ENCODE measurements at regions not wholly inside any gene's neighbourhood (a gene's known extent, or its start where the extent isn't known, plus 50 kb on each side); places are given as distances from the start of the nearest gene placed in this dataset.
A peak's percentile ranks its signal among the peaks of the same experiment; 100 is the strongest.

DNA sequence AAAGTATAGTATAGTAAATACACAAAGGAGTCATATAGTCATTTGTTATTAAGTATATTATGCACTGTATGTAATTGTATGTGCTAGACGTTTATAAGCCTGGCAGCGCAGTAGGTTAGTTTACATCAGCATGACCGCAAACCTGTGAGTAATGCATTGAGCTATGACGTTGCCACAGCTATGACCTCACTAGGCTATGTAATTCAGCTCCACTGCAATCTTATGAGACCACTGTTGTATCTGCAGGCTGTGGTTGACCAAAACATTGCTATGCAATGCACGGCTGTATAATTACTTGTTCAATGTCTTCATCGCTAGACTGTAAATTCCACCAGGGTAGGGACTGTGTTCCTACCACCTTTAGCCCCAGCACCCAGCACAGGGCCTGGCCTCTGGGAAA is 53.2 kb upstream of the VASH1 start:
- no peak for DNase-seq
- no peak for TF ChIP-seq GATA1 (IDR thresholded peaks at IDR 0.05; ENCODE audit: low read depth, low read length)
- no peak for TF ChIP-seq POLR2A (IDR thresholded peaks at IDR 0.05; ENCODE audit: low read length)

DNA sequence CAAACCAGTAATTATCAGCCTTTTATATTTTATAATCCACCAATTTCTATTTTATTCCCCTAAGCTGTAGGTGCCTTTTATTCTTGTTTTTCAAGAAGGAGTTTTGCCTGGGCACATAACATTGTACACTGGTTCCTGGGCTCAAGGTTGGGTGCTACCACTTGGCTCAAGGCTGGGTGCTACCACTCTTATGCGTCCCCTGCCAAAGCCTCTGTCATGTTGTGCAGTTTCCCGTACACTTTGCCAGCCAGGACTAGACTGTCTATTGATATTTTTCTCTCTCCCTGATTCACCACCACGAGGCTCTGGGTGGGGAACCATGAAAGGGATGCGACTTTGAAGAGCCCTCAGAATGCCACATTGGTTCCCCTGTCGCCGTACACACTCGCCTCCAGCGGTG is 52.5 kb upstream of the VASH1 start:
- TF ChIP-seq POLR2A (IDR thresholded peaks at IDR 0.05; ENCODE audit: low read length) (no peak), GATA1 (IDR thresholded peaks at IDR 0.05; ENCODE audit: low read depth, low read length) (no peak)
- DNase-seq, result no peak

DNA sequence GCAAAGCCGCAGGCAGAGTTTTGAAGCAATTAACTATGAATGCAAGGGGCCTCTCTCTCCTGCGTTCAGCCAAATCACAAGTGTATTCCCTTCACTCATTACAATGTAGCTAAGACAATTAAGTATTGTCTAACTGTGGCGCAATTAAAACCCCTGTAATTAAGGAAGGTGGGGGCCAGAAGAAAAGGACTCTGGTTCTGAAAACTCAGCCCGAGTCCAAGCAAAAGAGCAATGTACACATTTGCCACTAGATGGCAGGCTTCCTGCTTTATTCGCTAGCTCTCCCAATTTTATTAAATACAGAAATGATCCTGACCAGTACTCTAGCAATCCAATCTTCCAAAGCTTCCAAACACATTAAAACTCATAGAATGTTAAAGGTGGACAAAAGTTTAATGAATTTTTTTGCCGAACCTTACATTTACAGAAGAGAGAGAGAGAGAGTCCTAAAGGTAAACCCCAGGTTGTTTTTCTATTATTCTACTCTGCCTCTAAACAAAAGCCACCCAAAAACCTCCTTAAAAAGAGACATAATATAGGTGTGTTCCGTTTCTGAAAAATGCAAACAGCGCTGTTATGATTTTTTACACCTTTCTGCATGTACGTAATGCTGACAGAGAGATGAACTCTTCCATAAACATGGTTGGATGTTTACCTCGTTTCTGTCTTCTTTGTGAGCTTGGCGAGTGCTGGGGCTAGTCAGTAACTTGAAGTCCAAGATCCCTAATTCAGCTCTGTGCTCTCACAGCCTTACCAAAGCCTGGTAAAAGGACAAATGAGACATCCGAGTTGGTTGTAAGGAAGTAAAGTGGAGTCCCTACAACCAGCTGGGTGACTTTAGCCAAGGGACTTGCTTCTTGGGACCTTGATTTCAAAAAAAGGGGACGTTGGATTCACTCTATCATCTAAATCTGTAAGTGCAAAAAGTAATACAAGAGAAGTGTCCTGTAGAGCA is 50.9 kb upstream of the VASH1 start:
- peak; percentile 38 to 66 for DNase-seq
- no peak for TF ChIP-seq GATA1 (IDR thresholded peaks at IDR 0.05; ENCODE audit: low read depth, low read length)
- TF ChIP-seq POLR2A (IDR thresholded peaks at IDR 0.05; ENCODE audit: low read length), result no peak
